Left ventricle myocardium inferior (tissue), 1 donor: ENCODE measurements at regions not wholly inside any gene's neighbourhood (a gene's known extent, or its start where the extent isn't known, plus 50 kb on each side); places are given as distances from the start of the nearest gene placed in this dataset.

Experiments
- DNase-seq: peaks from one replicate; pipeline ENCODE4 v3.0.0-alpha.2; 2020
- H3K27ac ChIP-seq: fragments of 200-600 bp; replicated peaks from 2 replicates; pipeline ENCODE4 v1.8.0; 2021
- H3K27me3 ChIP-seq: fragments of 200-600 bp; 2 replicates; pipeline ENCODE4 v1.8.0; 2021; ENCODE audit warnings: low read depth
- H3K36me3 ChIP-seq: fragments of 200-600 bp; 2 replicates; pipeline ENCODE4 v1.8.0; 2021
- H3K4me1 ChIP-seq: fragments of 200-600 bp; 2 replicates; pipeline ENCODE4 v1.8.0; 2021
- H3K4me3 ChIP-seq: fragments of 200-600 bp; 2 replicates; pipeline ENCODE4 v1.8.0; 2021; ENCODE audit warnings: mild to moderate bottlenecking, moderate library complexity
- H3K9me3 ChIP-seq: fragments of 200-600 bp; replicated peaks from 2 replicates; pipeline ENCODE4 v1.8.0; 2021
- intact Hi-C: fragments of 100-400 bp; cut with micrococcal nuclease; formaldehyde crosslinking; loops from one replicate; pipeline ENCODE4 v1.11.0; 2022
- TF ChIP-seq, protein P1 (sequence below): fragments of 200-600 bp; IDR thresholded peaks from 2 replicates; pipeline ENCODE4 v1.8.0; 2021; ENCODE audit warnings: antibody characterized with exemption, mild to moderate bottlenecking, borderline replicate concordance
- donor health status: DM: no; HTN: yes; CAD: no; lungs with severe emphysema.

DNA sequence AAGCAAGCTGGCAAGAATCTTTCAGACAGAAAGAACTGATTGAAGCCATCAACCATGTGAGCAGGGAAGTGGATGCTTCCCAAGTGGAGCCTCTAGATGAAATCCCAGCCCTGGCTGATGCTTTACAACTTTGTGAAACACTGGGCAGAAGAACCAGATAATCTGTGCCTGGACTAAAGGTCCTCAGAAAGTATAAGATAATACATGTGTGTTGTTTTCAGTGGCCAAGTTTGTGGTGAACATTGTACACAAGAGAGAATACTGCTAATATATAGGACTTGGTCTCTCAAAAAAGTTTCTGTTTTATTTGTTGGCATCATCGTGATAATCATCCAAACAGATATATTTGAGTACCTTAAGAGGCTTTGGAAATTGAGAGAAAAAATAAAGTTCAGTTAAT is 1367.8 kb upstream of the IGFBP7 start:
- no peaks in the 10 kb centered on the region for H3K4me1 ChIP-seq
- intact Hi-C loops, result no loop called here
- no peak for DNase-seq
- H3K4me3 ChIP-seq, result no peak overlapping the region
- no peaks in the 10 kb centered on the region for H3K36me3 ChIP-seq
- no peaks in the 10 kb centered on the region for H3K27me3 ChIP-seq
- TF ChIP-seq, protein P1, sequence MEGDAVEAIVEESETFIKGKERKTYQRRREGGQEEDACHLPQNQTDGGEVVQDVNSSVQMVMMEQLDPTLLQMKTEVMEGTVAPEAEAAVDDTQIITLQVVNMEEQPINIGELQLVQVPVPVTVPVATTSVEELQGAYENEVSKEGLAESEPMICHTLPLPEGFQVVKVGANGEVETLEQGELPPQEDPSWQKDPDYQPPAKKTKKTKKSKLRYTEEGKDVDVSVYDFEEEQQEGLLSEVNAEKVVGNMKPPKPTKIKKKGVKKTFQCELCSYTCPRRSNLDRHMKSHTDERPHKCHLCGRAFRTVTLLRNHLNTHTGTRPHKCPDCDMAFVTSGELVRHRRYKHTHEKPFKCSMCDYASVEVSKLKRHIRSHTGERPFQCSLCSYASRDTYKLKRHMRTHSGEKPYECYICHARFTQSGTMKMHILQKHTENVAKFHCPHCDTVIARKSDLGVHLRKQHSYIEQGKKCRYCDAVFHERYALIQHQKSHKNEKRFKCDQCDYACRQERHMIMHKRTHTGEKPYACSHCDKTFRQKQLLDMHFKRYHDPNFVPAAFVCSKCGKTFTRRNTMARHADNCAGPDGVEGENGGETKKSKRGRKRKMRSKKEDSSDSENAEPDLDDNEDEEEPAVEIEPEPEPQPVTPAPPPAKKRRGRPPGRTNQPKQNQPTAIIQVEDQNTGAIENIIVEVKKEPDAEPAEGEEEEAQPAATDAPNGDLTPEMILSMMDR, result no peak
- H3K27ac ChIP-seq, result no peak overlapping the region
- no peaks in the 10 kb centered on the region for H3K9me3 ChIP-seq

DNA sequence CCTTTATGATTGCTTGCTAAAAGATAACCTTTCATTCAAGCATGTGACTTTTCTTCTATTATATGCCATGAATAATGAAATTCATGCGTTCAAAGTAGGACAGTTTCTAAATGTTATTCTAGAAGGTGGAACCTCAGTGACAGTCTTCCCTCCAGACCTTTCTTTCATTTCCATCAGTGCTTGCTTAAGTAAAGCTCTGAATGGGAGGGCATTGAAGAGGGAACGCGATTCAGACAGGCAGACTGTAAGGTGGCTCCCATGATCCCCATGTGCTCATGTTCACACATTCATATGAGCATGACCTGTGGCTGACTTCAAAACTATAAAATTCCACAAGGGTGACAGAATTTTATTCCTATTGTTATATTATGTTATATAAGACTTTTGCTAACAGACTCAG is 1367.3 kb upstream of the IGFBP7 start:
- TF ChIP-seq, protein P1, result no peak
- Histone ChIP-seq H3K27me3 (no peaks in the 10 kb centered on the region), H3K4me1 (no peaks in the 10 kb centered on the region), H3K27ac (no peak overlapping the region), H3K36me3 (no peaks in the 10 kb centered on the region), H3K9me3 (no peaks in the 10 kb centered on the region), H3K4me3 (no peak overlapping the region)
- intact Hi-C loops, result no loop called here
- DNase-seq, result no peak

DNA sequence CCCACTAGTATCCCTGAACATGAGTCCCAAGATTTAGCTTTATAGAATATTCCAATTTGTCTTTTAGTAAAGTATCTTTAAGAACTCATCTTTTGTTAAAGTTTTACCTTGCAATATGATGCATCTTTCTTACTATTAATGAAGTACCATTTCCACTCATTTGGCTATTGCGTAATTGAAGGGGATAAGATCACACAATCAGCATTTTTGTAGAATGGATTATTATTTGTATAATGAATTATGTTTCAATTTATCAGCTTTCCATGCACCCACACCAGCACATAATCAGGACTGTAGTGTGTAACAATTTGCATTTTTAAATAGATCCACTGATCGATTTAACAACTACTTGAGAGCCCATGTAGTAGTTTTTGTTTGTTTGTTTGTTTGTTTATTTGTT is 1364.9 kb upstream of the IGFBP7 start:
- H3K9me3 ChIP-seq, result no peaks in the 10 kb centered on the region
- DNase-seq, result no peak
- H3K4me1 ChIP-seq, result no peaks in the 10 kb centered on the region
- intact Hi-C loops, result no loop called here
- no peaks in the 10 kb centered on the region for H3K27me3 ChIP-seq
- no peaks in the 10 kb centered on the region for H3K36me3 ChIP-seq
- TF ChIP-seq, protein P1, result no peak
- no peak overlapping the region for H3K27ac ChIP-seq
- no peak overlapping the region for H3K4me3 ChIP-seq

DNA sequence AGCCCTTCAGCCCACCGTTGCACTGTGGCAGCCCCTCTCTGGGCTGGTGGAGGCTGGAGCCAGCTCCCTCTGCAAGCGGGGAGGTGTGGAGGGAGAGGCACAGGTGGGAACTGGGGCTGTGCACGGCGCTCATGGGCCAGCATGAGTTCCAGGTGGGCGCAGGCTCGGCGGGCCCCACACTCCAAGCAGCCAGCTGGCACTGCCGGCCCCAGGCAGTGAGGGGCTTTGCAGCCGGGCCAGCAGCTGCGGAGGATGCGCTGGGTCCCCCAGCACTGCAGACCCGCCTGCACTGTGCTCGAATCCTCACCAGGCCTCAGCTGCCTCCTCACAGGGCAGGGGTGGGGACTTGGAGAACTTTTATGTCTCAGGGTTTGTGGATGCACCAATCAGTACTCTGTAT is 1354.8 kb upstream of the IGFBP7 start:
- H3K27ac ChIP-seq, result no peak overlapping the region
- intact Hi-C loops, result no loop called here
- no peak for DNase-seq
- H3K9me3 ChIP-seq, result peaks cover 19% of the 10 kb centered on the region
- no peak overlapping the region for H3K4me3 ChIP-seq
- no peaks in the 10 kb centered on the region for H3K4me1 ChIP-seq
- H3K36me3 ChIP-seq, result no peaks in the 10 kb centered on the region
- TF ChIP-seq, protein P1, result no peak
- H3K27me3 ChIP-seq, result no peaks in the 10 kb centered on the region

DNA sequence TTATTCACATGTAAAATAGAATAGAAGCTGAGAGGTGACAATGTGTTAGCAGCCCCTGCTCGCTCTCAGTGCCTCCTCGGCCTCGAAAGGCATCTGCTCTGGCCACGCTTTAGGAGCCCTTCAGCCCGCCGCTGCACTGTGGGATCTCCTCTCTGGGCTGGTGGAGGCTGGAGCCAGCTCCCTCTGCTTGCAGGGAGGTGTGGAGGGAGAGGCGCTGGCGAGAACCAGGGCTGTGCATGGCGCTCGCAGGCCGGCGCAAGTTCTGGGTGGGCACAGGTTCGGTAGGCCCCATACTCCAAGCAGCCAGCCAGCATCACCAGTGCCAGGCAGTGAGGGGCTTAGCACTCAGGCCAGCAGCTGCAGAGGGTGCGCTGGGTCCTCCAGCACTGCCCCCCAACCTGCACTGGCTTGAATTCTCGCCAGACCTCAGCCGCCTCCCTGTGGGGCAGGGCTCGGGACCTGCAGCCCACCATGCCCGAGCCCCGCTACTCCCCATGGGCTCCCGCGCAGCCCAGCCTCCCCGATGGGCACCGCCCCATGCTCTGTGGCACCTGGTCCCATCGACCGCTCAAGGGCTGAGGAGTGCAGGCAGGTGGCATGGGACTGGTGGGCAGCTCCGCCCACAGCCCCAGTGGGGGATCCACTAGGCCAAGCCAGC is 1346.7 kb upstream of the IGFBP7 start:
- Histone ChIP-seq H3K27me3 (no peaks in the 10 kb centered on the region), H3K4me3 (no peak overlapping the region), H3K27ac (no peak overlapping the region), H3K9me3 (no peaks in the 10 kb centered on the region), H3K4me1 (no peaks in the 10 kb centered on the region), H3K36me3 (no peaks in the 10 kb centered on the region)
- DNase-seq, result no peak
- intact Hi-C loops, result no loop called here
- TF ChIP-seq, protein P1, result no peak
